HEK293T (cell line): ENCODE measurements at regions not wholly inside any gene's neighbourhood (a gene's known extent, or its start where the extent isn't known, plus 50 kb on each side); places are given as distances from the start of the nearest gene placed in this dataset.

Experiments used
- BHLHE40 ChIP-seq: fragments of 450-650 bp; IDR thresholded peaks from 2 replicates; pipeline ENCODE4 v1.6.1; 2016; ENCODE audit warnings: mild to moderate bottlenecking, moderate library complexity, borderline replicate concordance
- FOXA1 ChIP-seq: fragments of 450-650 bp; IDR thresholded peaks from 2 replicates; pipeline ENCODE4 v1.6.1; 2016; ENCODE audit warnings: mild to moderate bottlenecking
- FOXK2 ChIP-seq: fragments of 450-650 bp; IDR thresholded peaks from 2 replicates; pipeline ENCODE4 v1.6.1; 2016; ENCODE audit warnings: mild to moderate bottlenecking
- NFRKB ChIP-seq: fragments of 450-650 bp; IDR thresholded peaks from 2 replicates; pipeline ENCODE4 v1.6.1; 2016; ENCODE audit warnings: mild to moderate bottlenecking, moderate library complexity
- SP1 ChIP-seq: fragments of 450-650 bp; IDR thresholded peaks from 2 replicates; pipeline ENCODE4 v1.6.1; 2017
- SUZ12 ChIP-seq: fragments of 450-650 bp; IDR thresholded peaks from 2 replicates; pipeline ENCODE4 v1.6.1; 2016; ENCODE audit warnings: mild to moderate bottlenecking

- no peak for TF ChIP-seq FOXA1
- TF ChIP-seq BHLHE40, result no peak
- TF ChIP-seq NFRKB, result no peak
- no peak for TF ChIP-seq SUZ12
- TF ChIP-seq SP1, result no peak
- no peak for TF ChIP-seq FOXK2
Observed at GRCh38 chr5:30928956-30929355, 264.5 kb upstream of the CDH6 start.
